GM23338 (cell line): ENCODE measurements at regions not wholly inside any gene's neighbourhood (a gene's known extent, or its start where the extent isn't known, plus 50 kb on each side); places are given as distances from the start of the nearest gene placed in this dataset.

ENCODE experiments used
- ATAC-seq: fragments of 200-7000 bp; cut with Tn5 transposase; 3 replicates; pipeline ENCODE4 v1.9.1; 2020
- DNase-seq: peaks from one replicate; pipeline ENCODE4 v3.0.0-alpha.2; 2015; ENCODE audit warnings: low spot score
- H2AFZ ChIP-seq: fragments of 200-600 bp; sonication (generic); 2 replicates; pipeline ENCODE4 v1.8.0; 2016; ENCODE audit warnings: antibody characterized with exemption, mild to moderate bottlenecking, moderate library complexity
- H3F3A ChIP-seq: fragments of 200-600 bp; sonication (generic); replicated peaks from 2 replicates; pipeline ENCODE4 v1.8.0; 2017; ENCODE audit warnings: antibody characterized with exemption, mixed run types, low read depth
- H3K27ac ChIP-seq: fragments of 200-600 bp; sonication (generic); 2 replicates; pipeline ENCODE4 v1.6.1; 2016; ENCODE audit warnings: low read depth
- H3K27me3 ChIP-seq: fragments of 200-600 bp; sonication (generic); 2 replicates; pipeline ENCODE4 v1.8.0; 2016; ENCODE audit warnings: mild to moderate bottlenecking, mixed run types, moderate library complexity; ENCODE audit not compliant: insufficient read depth
- H3K36me3 ChIP-seq: fragments of 200-600 bp; sonication (generic); 2 replicates; pipeline ENCODE4 v1.8.0; 2016; ENCODE audit warnings: mild to moderate bottlenecking; ENCODE audit not compliant: insufficient read depth
- H3K4me1 ChIP-seq: fragments of 200-600 bp; sonication (generic); 2 replicates; pipeline ENCODE4 v1.8.0; 2016; ENCODE audit warnings: mild to moderate bottlenecking, moderate library complexity; ENCODE audit not compliant: insufficient read depth
- H3K4me2 ChIP-seq: fragments of 200-600 bp; sonication (generic); 2 replicates; pipeline ENCODE4 v1.7.1; 2017; ENCODE audit warnings: mixed run types
- H3K4me3 ChIP-seq: fragments of 200-600 bp; sonication (generic); 2 replicates; pipeline ENCODE4 v1.6.1; 2016; ENCODE audit warnings: mixed run types
- H3K79me2 ChIP-seq: fragments of 200-600 bp; sonication (generic); replicated peaks from 2 replicates; pipeline ENCODE4 v1.8.0; 2017; ENCODE audit warnings: mild to moderate bottlenecking; ENCODE audit not compliant: insufficient read depth
- H3K9me2 ChIP-seq: fragments of 200-600 bp; sonication (generic); 2 replicates; pipeline ENCODE4 v1.8.0; 2017; ENCODE audit not compliant: insufficient read depth
- H4K20me1 ChIP-seq: fragments of 200-600 bp; sonication (generic); replicated peaks from 2 replicates; pipeline ENCODE4 v1.8.0; 2017; ENCODE audit warnings: mild to moderate bottlenecking; ENCODE audit not compliant: insufficient read depth
- H3K27ac Mint-ChIP-seq: 2 replicates; pipeline ENCODE4 v1.8.0; 2020; ENCODE audit warnings: inconsistent platforms, mild to moderate bottlenecking, moderate library complexity, mixed read lengths
- H3K27me3 Mint-ChIP-seq: 3 replicates; pipeline ENCODE4 v1.8.0; 2022; ENCODE audit warnings: low read depth, mild to moderate bottlenecking, moderate library complexity, mixed read lengths, inconsistent platforms; ENCODE audit not compliant: insufficient read depth, poor library complexity
- H3K36me3 Mint-ChIP-seq: 3 replicates; pipeline ENCODE4 v1.8.0; 2021; ENCODE audit warnings: low read depth, mild to moderate bottlenecking, inconsistent platforms, moderate library complexity, mixed read lengths
- H3K4me1 Mint-ChIP-seq: 3 replicates; pipeline ENCODE4 v1.8.0; 2020; ENCODE audit warnings: mild to moderate bottlenecking, inconsistent platforms, mixed read lengths
- H3K4me3 Mint-ChIP-seq: 3 replicates; pipeline ENCODE4 v1.8.0; 2021; ENCODE audit warnings: moderate library complexity, mild to moderate bottlenecking, inconsistent platforms, mixed read lengths
- H3K9me3 Mint-ChIP-seq: 3 replicates; pipeline ENCODE4 v1.8.0; 2020; ENCODE audit warnings: moderate library complexity, mild to moderate bottlenecking, inconsistent platforms, mixed read lengths
- CREB1 ChIP-seq: fragments of 250-450 bp; sonication (Bioruptor Pico); IDR thresholded peaks from 2 replicates; pipeline ENCODE4 v1.5.0; 2020; ENCODE audit warnings: low read depth, mild to moderate bottlenecking, moderate library complexity
- ETS1 ChIP-seq: IDR thresholded peaks from 2 replicates; pipeline ENCODE4 v1.6.1; 2016; ENCODE audit warnings: antibody characterized with exemption
- EZH2 ChIP-seq: fragments of 200-600 bp; sonication (generic); IDR thresholded peaks from one replicate; pipeline ENCODE4 v1.8.0; 2017; ENCODE audit warnings: antibody characterized with exemption, mild to moderate bottlenecking, low read depth; ENCODE audit not compliant: unreplicated experiment
- EZH2phosphoT487 ChIP-seq: fragments of 200-600 bp; sonication (generic); IDR thresholded peaks from one replicate; pipeline ENCODE4 v1.8.1; 2018; ENCODE audit warnings: antibody characterized with exemption; ENCODE audit not compliant: unreplicated experiment
- JUNB ChIP-seq: IDR thresholded peaks from one replicate; pipeline ENCODE4 v1.6.1; 2016; ENCODE audit warnings: antibody characterized with exemption; ENCODE audit not compliant: unreplicated experiment
- NANOG ChIP-seq: IDR thresholded peaks from 2 replicates; pipeline ENCODE4 v1.6.1; 2016; ENCODE audit warnings: antibody characterized with exemption, borderline replicate concordance
- POLR2AphosphoS5 ChIP-seq: IDR thresholded peaks from 2 replicates; pipeline ENCODE4 v1.6.1; 2016; ENCODE audit warnings: antibody characterized with exemption, low read depth
- REST ChIP-seq: IDR thresholded peaks from one replicate; pipeline ENCODE4 v1.6.1; 2018; ENCODE audit warnings: antibody characterized with exemption; ENCODE audit not compliant: unreplicated experiment
- STAT1 ChIP-seq: IDR thresholded peaks from one replicate; pipeline ENCODE4 v1.6.1; 2016; ENCODE audit warnings: antibody characterized with exemption; ENCODE audit not compliant: unreplicated experiment
- ZNF114 ChIP-seq: fragments of 250-450 bp; sonication (Bioruptor Pico); IDR thresholded peaks from 2 replicates; pipeline ENCODE4 v1.5.0; 2020; ENCODE audit warnings: mild to moderate bottlenecking, moderate library complexity
- ZNF331 ChIP-seq: fragments of 250-450 bp; sonication (Bioruptor Pico); IDR thresholded peaks from 2 replicates; pipeline ENCODE4 v1.5.0; 2020; ENCODE audit warnings: low read depth, mild to moderate bottlenecking, moderate library complexity
- ZNF462 ChIP-seq: fragments of 250-450 bp; sonication (Bioruptor Pico); IDR thresholded peaks from 2 replicates; pipeline ENCODE4 v1.5.0; 2020; ENCODE audit warnings: mild to moderate bottlenecking, moderate library complexity
- TF ChIP-seq, protein P1 (sequence below), 2 experiments: fragments of 200-600 bp in 1 of 2; sonication (generic) in 1 of 2; conservative IDR thresholded peaks; 2 replicates each; pipeline versions ENCODE4 v1.5.1 to v1.6.1; 2016 to 2017; ENCODE audit warnings: antibody characterized with exemption in 2 of 2, low read depth in 2 of 2, mild to moderate bottlenecking in 2 of 2, moderate library complexity in 1 of 2

- no peak for TF ChIP-seq JUNB
- no peak for TF ChIP-seq STAT1
- no peak for TF ChIP-seq ZNF462 (CRISPR knock-in tag)
- TF ChIP-seq NANOG: no peak
- no peak for TF ChIP-seq ZNF114 (CRISPR knock-in tag)
- TF ChIP-seq, protein P1, sequence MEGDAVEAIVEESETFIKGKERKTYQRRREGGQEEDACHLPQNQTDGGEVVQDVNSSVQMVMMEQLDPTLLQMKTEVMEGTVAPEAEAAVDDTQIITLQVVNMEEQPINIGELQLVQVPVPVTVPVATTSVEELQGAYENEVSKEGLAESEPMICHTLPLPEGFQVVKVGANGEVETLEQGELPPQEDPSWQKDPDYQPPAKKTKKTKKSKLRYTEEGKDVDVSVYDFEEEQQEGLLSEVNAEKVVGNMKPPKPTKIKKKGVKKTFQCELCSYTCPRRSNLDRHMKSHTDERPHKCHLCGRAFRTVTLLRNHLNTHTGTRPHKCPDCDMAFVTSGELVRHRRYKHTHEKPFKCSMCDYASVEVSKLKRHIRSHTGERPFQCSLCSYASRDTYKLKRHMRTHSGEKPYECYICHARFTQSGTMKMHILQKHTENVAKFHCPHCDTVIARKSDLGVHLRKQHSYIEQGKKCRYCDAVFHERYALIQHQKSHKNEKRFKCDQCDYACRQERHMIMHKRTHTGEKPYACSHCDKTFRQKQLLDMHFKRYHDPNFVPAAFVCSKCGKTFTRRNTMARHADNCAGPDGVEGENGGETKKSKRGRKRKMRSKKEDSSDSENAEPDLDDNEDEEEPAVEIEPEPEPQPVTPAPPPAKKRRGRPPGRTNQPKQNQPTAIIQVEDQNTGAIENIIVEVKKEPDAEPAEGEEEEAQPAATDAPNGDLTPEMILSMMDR (conservative IDR thresholded peaks at IDR 0.05; ENCODE audit: low read depth in 2 of 2): no peak
- no peak for TF ChIP-seq EZH2
- TF ChIP-seq EZH2phosphoT487: no peak
- TF ChIP-seq ETS1: no peak
- no peak for TF ChIP-seq ZNF331 (CRISPR knock-in tag)
- TF ChIP-seq POLR2AphosphoS5: no peak
- no peak for TF ChIP-seq CREB1 (CRISPR knock-in tag)
- no peak for TF ChIP-seq REST
- Histone ChIP-seq H2AFZ (no peak overlapping the region), H3K27me3 (no peaks in the 10 kb centered on the region), H3K36me3 (peaks cover 4% of the 10 kb centered on the region; the same call in 1 of the 2 replicates), H3K4me1 (no peaks in the 10 kb centered on the region), H3F3A (no peaks in the 10 kb centered on the region), H4K20me1 (no peaks in the 10 kb centered on the region), H3K4me3 (no peak overlapping the region), H3K27ac (no peak overlapping the region), H3K9me2 (no peaks in the 10 kb centered on the region), H3K79me2 (no peaks in the 10 kb centered on the region), H3K4me2 (no peak overlapping the region)
- no peaks in the 10 kb centered on the region for H3K4me1 Mint-ChIP-seq
- no peak overlapping the region for H3K4me3 Mint-ChIP-seq
- DNase-seq (no peak), ATAC-seq (no peak)
- H3K27me3 Mint-ChIP-seq: no peaks in the 10 kb centered on the region
- H3K27ac Mint-ChIP-seq: no peak overlapping the region
- peaks cover 65% of the 10 kb centered on the region for H3K9me3 Mint-ChIP-seq
- no peaks in the 10 kb centered on the region for H3K36me3 Mint-ChIP-seq
These were observed 545.0 kb upstream of the GRM7 start for GRCh38 chr3:6315906-6316305.
